Tongue (tissue), 1 donor: ENCODE measurements at regions not wholly inside any gene's neighbourhood (a gene's known extent, or its start where the extent isn't known, plus 50 kb on each side); places are given as distances from the start of the nearest gene placed in this dataset.
A peak's percentile ranks its signal among the peaks of the same experiment; 100 is the strongest.
"Not testable (repeated sequence)": the region's sequence is repeated elsewhere in the genome, so short reads cannot be mapped to it uniquely, and the experiment has no call there.

Source experiments
- DNase-seq: peaks from one replicate; pipeline ENCODE4 v3.0.0-alpha.2; 2015

- DNase-seq: no peak
Measured at GRCh38 chr3:82496890-82497560, 735.6 kb upstream of the GBE1 start.

GRCh38 chr3:82495655-82496054, 734.2 kb upstream of the GBE1 start:
- DNase-seq: no peak

GRCh38 chr3:82494977-82495489, 733.6 kb upstream of the GBE1 start:
- DNase-seq: no peak

- DNase-seq: no peak
Measured at GRCh38 chr3:82493858-82494257, 732.4 kb upstream of the GBE1 start.

- no peak for DNase-seq
Measured at GRCh38 chr3:82475306-82475705, 713.9 kb upstream of the GBE1 start.

GRCh38 chr3:82474711-82475110, 713.3 kb upstream of the GBE1 start:
- DNase-seq: no peak

GRCh38 chr3:82473864-82474541, 712.6 kb upstream of the GBE1 start:
- DNase-seq: no peak

- no peak for DNase-seq
Measured at GRCh38 chr3:82467051-82467450, 705.6 kb upstream of the GBE1 start.

GRCh38 chr3:82462977-82463376, 701.5 kb upstream of the GBE1 start:
- peak; percentile 9 for DNase-seq

GRCh38 chr3:82461049-82461889, 699.8 kb upstream of the GBE1 start:
- DNase-seq: no peak

GRCh38 chr3:82448320-82448719, 686.9 kb upstream of the GBE1 start:
- no peak for DNase-seq

- not testable (repeated sequence) for DNase-seq
Measured at GRCh38 chr3:82428821-82429220, 667.4 kb upstream of the GBE1 start.

GRCh38 chr3:82424031-82424339, 662.5 kb upstream of the GBE1 start:
- DNase-seq: no peak

GRCh38 chr3:82423268-82424030, 662.0 kb upstream of the GBE1 start:
- DNase-seq: no peak

- DNase-seq: no peak
Measured at GRCh38 chr3:82416830-82417229, 655.4 kb upstream of the GBE1 start.

- no peak for DNase-seq
Measured at GRCh38 chr3:82416349-82416748, 654.9 kb upstream of the GBE1 start.

- DNase-seq: no peak
Measured at GRCh38 chr3:82413171-82413570, 651.7 kb upstream of the GBE1 start.

GRCh38 chr3:82410366-82410765, 648.9 kb upstream of the GBE1 start:
- DNase-seq: no peak

GRCh38 chr3:82409842-82410241, 648.4 kb upstream of the GBE1 start:
- no peak for DNase-seq

GRCh38 chr3:82392203-82392775, 630.8 kb upstream of the GBE1 start:
- DNase-seq: no peak

GRCh38 chr3:82390868-82391267, 629.4 kb upstream of the GBE1 start:
- no peak for DNase-seq

- peak; percentile 53 for DNase-seq
Measured at GRCh38 chr3:82386647-82387046, 625.2 kb upstream of the GBE1 start.
